HFFc6 (cell line): ENCODE measurements at regions not wholly inside any gene's neighbourhood (a gene's known extent, or its start where the extent isn't known, plus 50 kb on each side); places are given as distances from the start of the nearest gene placed in this dataset.

Experiments
- DNase-seq: peaks from one replicate; pipeline ENCODE4 v3.0.0-alpha.2; 2018
- H3K27ac Mint-ChIP-seq: 2 replicates; pipeline ENCODE4 v1.8.0; 2020; ENCODE audit warnings: mild to moderate bottlenecking, mixed read lengths
- H3K27me3 Mint-ChIP-seq: 2 replicates; pipeline ENCODE4 v1.8.0; 2021; ENCODE audit warnings: mild to moderate bottlenecking, moderate library complexity, mixed read lengths; ENCODE audit not compliant: insufficient read depth
- H3K36me3 Mint-ChIP-seq: 2 replicates; pipeline ENCODE4 v1.8.0; 2021; ENCODE audit warnings: low read depth, mixed read lengths
- H3K4me1 Mint-ChIP-seq: 2 replicates; pipeline ENCODE4 v1.8.0; 2020; ENCODE audit warnings: low read depth, mixed read lengths
- H3K4me3 Mint-ChIP-seq: 2 replicates; pipeline ENCODE4 v1.8.0; 2020; ENCODE audit warnings: mild to moderate bottlenecking, moderate library complexity, mixed read lengths
- H3K9me3 Mint-ChIP-seq: 2 replicates; pipeline ENCODE4 v1.8.0; 2020; ENCODE audit warnings: mild to moderate bottlenecking, mixed read lengths
- CTCF ChIP-seq: fragments of 200-600 bp; sonication (generic); IDR thresholded peaks from 2 replicates; pipeline ENCODE4 v1.5.0; 2021; ENCODE audit warnings: antibody characterized with exemption, mild to moderate bottlenecking

- DNase-seq, result no peak
- no peaks in the 10 kb centered on the region; the same call in none of the 2 replicates for H3K27me3 Mint-ChIP-seq
- peak overlapping the region; percentile 58; the same call in 1 of the 2 replicates for H3K4me3 Mint-ChIP-seq
- H3K4me1 Mint-ChIP-seq, result peaks cover 35% of the 10 kb centered on the region
- H3K36me3 Mint-ChIP-seq, result no peaks in the 10 kb centered on the region
- no peak overlapping the region for H3K27ac Mint-ChIP-seq
- no peaks in the 10 kb centered on the region for H3K9me3 Mint-ChIP-seq
- TF ChIP-seq CTCF, result no peak
Measured at GRCh38 chr13:85316506-85317025, 482.7 kb downstream of the SLITRK6 start.

- no peak for DNase-seq
- Mint-ChIP-seq H3K27ac (no peak overlapping the region), H3K9me3 (no peaks in the 10 kb centered on the region), H3K36me3 (no peaks in the 10 kb centered on the region), H3K27me3 (no peaks in the 10 kb centered on the region; the same call in none of the 2 replicates), H3K4me1 (peaks cover 35% of the 10 kb centered on the region), H3K4me3 (no peak overlapping the region)
- TF ChIP-seq CTCF, result no peak
Measured at GRCh38 chr13:85314686-85315085, 484.5 kb downstream of the SLITRK6 start.

GRCh38 chr13:85313761-85314503 is 485.3 kb downstream of the SLITRK6 start:
- no peak overlapping the region for H3K4me3 Mint-ChIP-seq
- H3K4me1 Mint-ChIP-seq, result peaks cover 35% of the 10 kb centered on the region
- H3K27ac Mint-ChIP-seq, result no peak overlapping the region; the same call in 1 of the 2 replicates
- TF ChIP-seq CTCF, result no peak
- DNase-seq, result peak; percentile 81
- no peaks in the 10 kb centered on the region for H3K9me3 Mint-ChIP-seq
- H3K27me3 Mint-ChIP-seq, result no peaks in the 10 kb centered on the region; the same call in none of the 2 replicates
- no peaks in the 10 kb centered on the region for H3K36me3 Mint-ChIP-seq

GRCh38 chr13:85312071-85312470 is 487.1 kb downstream of the SLITRK6 start:
- H3K27me3 Mint-ChIP-seq, result no peaks in the 10 kb centered on the region; the same call in 1 of the 2 replicates
- TF ChIP-seq CTCF, result no peak
- H3K36me3 Mint-ChIP-seq, result no peaks in the 10 kb centered on the region
- H3K4me1 Mint-ChIP-seq, result peaks cover 33% of the 10 kb centered on the region
- H3K9me3 Mint-ChIP-seq, result no peaks in the 10 kb centered on the region
- no peak overlapping the region for H3K4me3 Mint-ChIP-seq
- H3K27ac Mint-ChIP-seq, result no peak overlapping the region
- no peak for DNase-seq

- Mint-ChIP-seq H3K36me3 (no peaks in the 10 kb centered on the region), H3K9me3 (no peaks in the 10 kb centered on the region), H3K4me3 (no peak overlapping the region), H3K4me1 (peaks cover 4% of the 10 kb centered on the region; the same call in 1 of the 2 replicates), H3K27me3 (no peaks in the 10 kb centered on the region), H3K27ac (no peak overlapping the region)
- DNase-seq, result no peak
- no peak for TF ChIP-seq CTCF
Measured at GRCh38 chr13:85303630-85304029, 495.6 kb downstream of the SLITRK6 start.
